ENCODE measurements at regions not wholly inside any gene's neighbourhood (a gene's known extent, or its start where the extent isn't known, plus 50 kb on each side); places are given as distances from the start of the nearest gene placed in this dataset.

GRCh38 chr3:19093084-19093483, 55.2 kb upstream of the KCNH8 start:
- no peak for DNase-seq (ENCODE audit: low read depth)

- DNase-seq (ENCODE audit: low read depth): no peak
Measured at GRCh38 chr3:19077388-19077787, 70.9 kb upstream of the KCNH8 start.

GRCh38 chr3:19075037-19075436, 73.3 kb upstream of the KCNH8 start:
- no peak for DNase-seq (ENCODE audit: low read depth)

- DNase-seq (ENCODE audit: low read depth): no peak
Measured at GRCh38 chr3:19074257-19074900, 73.9 kb upstream of the KCNH8 start.

- DNase-seq (ENCODE audit: low read depth): no peak
Measured at GRCh38 chr3:19073341-19074105, 74.8 kb upstream of the KCNH8 start.

- DNase-seq (ENCODE audit: low read depth): no peak
Measured at GRCh38 chr3:19070325-19070724, 78.0 kb upstream of the KCNH8 start.

GRCh38 chr3:19065027-19065426, 83.3 kb upstream of the KCNH8 start:
- DNase-seq (ENCODE audit: low read depth): no peak

GRCh38 chr3:19063936-19064335, 84.4 kb upstream of the KCNH8 start:
- no peak for DNase-seq (ENCODE audit: low read depth)

GRCh38 chr3:19060404-19060803, 87.9 kb upstream of the KCNH8 start:
- no peak for DNase-seq (ENCODE audit: low read depth)

- no peak for DNase-seq (ENCODE audit: low read depth)
Measured at GRCh38 chr3:19052874-19053273, 95.4 kb upstream of the KCNH8 start.

- no peak for DNase-seq (ENCODE audit: low read depth)
Measured at GRCh38 chr3:19046440-19046839, 101.9 kb upstream of the KCNH8 start.

GRCh38 chr3:19030522-19030839, 117.8 kb upstream of the KCNH8 start:
- no peak for DNase-seq (ENCODE audit: low read depth)

- no peak for DNase-seq (ENCODE audit: low read depth)
Measured at GRCh38 chr3:19029837-19030521, 118.3 kb upstream of the KCNH8 start.

GRCh38 chr3:19025441-19025840, 122.9 kb upstream of the KCNH8 start:
- DNase-seq (ENCODE audit: low read depth): no peak

GRCh38 chr3:19022546-19022945, 125.8 kb upstream of the KCNH8 start:
- DNase-seq (ENCODE audit: low read depth): no peak

- no peak for DNase-seq (ENCODE audit: low read depth)
Measured at GRCh38 chr3:19016851-19017250, 131.5 kb upstream of the KCNH8 start.

GRCh38 chr3:19013879-19014278, 134.4 kb upstream of the KCNH8 start:
- no peak for DNase-seq (ENCODE audit: low read depth)

- DNase-seq (ENCODE audit: low read depth): no peak
Measured at GRCh38 chr3:19012846-19013245, 135.5 kb upstream of the KCNH8 start.

- no peak for DNase-seq (ENCODE audit: low read depth)
Measured at GRCh38 chr3:19002606-19003005, 145.7 kb upstream of the KCNH8 start.

GRCh38 chr3:18998069-18998468, 150.2 kb upstream of the KCNH8 start:
- no peak for DNase-seq (ENCODE audit: low read depth)

GRCh38 chr3:18992709-18993108, 155.6 kb upstream of the KCNH8 start:
- no peak for DNase-seq (ENCODE audit: low read depth)

- no peak for DNase-seq (ENCODE audit: low read depth)
Measured at GRCh38 chr3:18989237-18989795, 159.0 kb upstream of the KCNH8 start.

GRCh38 chr3:18988614-18989229, 159.6 kb upstream of the KCNH8 start:
- no peak for DNase-seq (ENCODE audit: low read depth)

All from stimulated activated CD8-positive, alpha-beta memory T cell treated with anti-CD3 and anti-CD28 coated beads, Interleukin-7, amount 100 ng/mL, for 24 hours (primary cell).